Upper lobe of left lung (tissue), 6 donors: ENCODE measurements at regions not wholly inside any gene's neighbourhood (a gene's known extent, or its start where the extent isn't known, plus 50 kb on each side); places are given as distances from the start of the nearest gene placed in this dataset.

ENCODE experiments used
- ATAC-seq, 2 donors: fragments of 200-7000 bp; cut with Tn5 transposase; one replicate each; pipeline ENCODE4 v1.9.1; 2022; ENCODE audit warnings: mild to moderate bottlenecking in 2 of 2, moderate library complexity in 2 of 2; ENCODE audit not compliant: low FRiP score in 2 of 2
- DNase-seq, 2 donors: peaks; one replicate each; pipeline ENCODE4 v3.0.0-alpha.2; 2019 to 2020
- H3K27ac ChIP-seq, 4 donors: fragments of 200-600 bp; sonication (generic); one replicate each; pipeline ENCODE4 v1.5.1; 2016 to 2019
- H3K27me3 ChIP-seq, 4 donors: fragments of 200-600 bp; sonication (generic); one replicate each; pipeline ENCODE4 v1.5.1; 2017 to 2019
- H3K36me3 ChIP-seq, 4 donors: fragments of 200-600 bp; sonication (generic); one replicate each; pipeline ENCODE4 v1.5.1; 2016 to 2019
- H3K4me1 ChIP-seq, 4 donors: fragments of 200-600 bp; sonication (generic); one replicate each; pipeline ENCODE4 v1.5.1; 2018 to 2019
- H3K4me3 ChIP-seq, 4 donors: fragments of 200-600 bp; sonication (generic); one replicate each; pipeline ENCODE4 v1.5.1; 2017 to 2019; ENCODE audit warnings: mild to moderate bottlenecking in 2 of 4, moderate library complexity in 1 of 4
- H3K9me3 ChIP-seq, 4 donors: fragments of 200-600 bp; sonication (generic); one replicate each; pipeline ENCODE4 v1.5.1; 2018 to 2019
- EP300 ChIP-seq, 4 donors: sonication (generic); formaldehyde crosslinking; IDR thresholded peaks; one replicate each; pipeline ENCODE4 v1.5.1; 2017; ENCODE audit warnings: antibody characterized with exemption in 4 of 4, control low read depth in 2 of 4
- POLR2A ChIP-seq, 4 donors: fragments of 450-650 bp; IDR thresholded peaks; one replicate each; pipeline ENCODE4 v1.5.1; 2016 to 2017; ENCODE audit warnings: antibody characterized with exemption in 4 of 4, mild to moderate bottlenecking in 2 of 4
- POLR2AphosphoS5 ChIP-seq, 2 donors: sonication (generic); formaldehyde crosslinking; IDR thresholded peaks; one replicate each; pipeline ENCODE4 v1.5.1; 2017; ENCODE audit warnings: antibody characterized with exemption in 2 of 2
- WGBS, 2 donors: methylation state at CpG; one replicate each; pipeline ENCODE4 v1.1.5; 2017 to 2018; 5-methylcytosine and 5-hydroxymethylcytosine counted together
- TF ChIP-seq, protein P1 (sequence below), 6 experiments: fragments of 450-650 bp in 4 of 6; fragments of 200-600 bp in 2 of 6; sonication (generic) in 2 of 6; IDR thresholded peaks; one replicate each; pipeline ENCODE4 v1.5.1; 2016 to 2019; ENCODE audit warnings: antibody characterized with exemption in 6 of 6
- donor health status: DM: no; HTN: no; CAD: no; lungs with moderate emphysema.
- donor health status: DM: no; HTN: yes; CAD: no; lungs with severe emphysema.

DNA sequence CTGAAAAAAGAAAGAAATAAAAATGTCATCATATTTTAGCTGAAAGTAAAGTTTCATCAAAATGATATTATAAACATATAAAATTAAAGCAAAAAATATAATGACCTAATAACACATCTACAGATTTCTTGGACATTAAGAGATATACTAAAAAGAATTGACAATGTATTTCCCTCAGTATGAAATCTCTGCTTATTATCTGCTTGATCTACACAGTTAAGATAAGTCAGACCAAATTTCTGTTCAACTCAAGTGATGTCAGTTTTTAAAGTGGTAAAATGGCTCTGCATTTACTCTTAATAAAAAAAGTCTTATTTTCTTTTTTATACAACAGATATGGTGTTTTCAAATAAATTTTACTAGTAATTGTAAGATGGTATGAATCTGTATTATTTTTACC is 159.4 kb upstream of the SEMA3A start:
- Histone ChIP-seq H3K27ac (no peak overlapping the region), H3K36me3 (no peaks in the 10 kb centered on the region), H3K27me3 (no peaks in the 10 kb centered on the region), H3K4me1 (no peaks in the 10 kb centered on the region), H3K4me3 (no peak overlapping the region), H3K9me3 (peaks cover 0 to 4% (median 0%) of the 10 kb centered on the region in 4 donors)
- TF ChIP-seq EP300 (IDR thresholded peaks at IDR 0.05) (no peak), POLR2AphosphoS5 (IDR thresholded peaks at IDR 0.05) (no peak)
- no peak for ATAC-seq
- DNase-seq: no peak

DNA sequence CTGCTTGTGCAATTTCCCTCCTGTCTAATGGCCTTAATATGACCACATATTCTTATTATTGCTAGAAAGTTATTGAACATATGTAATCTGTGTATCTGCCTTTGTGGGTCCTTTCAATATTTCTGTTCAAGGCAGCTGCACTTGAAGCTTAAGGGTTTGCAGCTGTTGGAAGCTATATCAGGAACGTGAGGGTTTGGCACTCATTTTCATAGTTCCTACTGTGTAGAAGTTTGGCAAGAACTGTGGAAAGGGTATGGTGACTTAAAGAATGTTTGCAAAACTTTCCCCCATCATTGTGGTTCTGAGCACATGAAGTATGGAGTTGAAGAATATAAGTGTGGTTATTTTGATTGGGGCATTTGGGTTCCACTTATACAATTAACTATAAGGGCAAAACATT is 144.7 kb upstream of the SEMA3A start:
- no peak overlapping the region for H3K27ac ChIP-seq
- TF ChIP-seq POLR2AphosphoS5 (IDR thresholded peaks at IDR 0.05) (no peak), POLR2A (IDR thresholded peaks at IDR 0.05) (no peak), EP300 (IDR thresholded peaks at IDR 0.05) (no peak)
- TF ChIP-seq, protein P1, sequence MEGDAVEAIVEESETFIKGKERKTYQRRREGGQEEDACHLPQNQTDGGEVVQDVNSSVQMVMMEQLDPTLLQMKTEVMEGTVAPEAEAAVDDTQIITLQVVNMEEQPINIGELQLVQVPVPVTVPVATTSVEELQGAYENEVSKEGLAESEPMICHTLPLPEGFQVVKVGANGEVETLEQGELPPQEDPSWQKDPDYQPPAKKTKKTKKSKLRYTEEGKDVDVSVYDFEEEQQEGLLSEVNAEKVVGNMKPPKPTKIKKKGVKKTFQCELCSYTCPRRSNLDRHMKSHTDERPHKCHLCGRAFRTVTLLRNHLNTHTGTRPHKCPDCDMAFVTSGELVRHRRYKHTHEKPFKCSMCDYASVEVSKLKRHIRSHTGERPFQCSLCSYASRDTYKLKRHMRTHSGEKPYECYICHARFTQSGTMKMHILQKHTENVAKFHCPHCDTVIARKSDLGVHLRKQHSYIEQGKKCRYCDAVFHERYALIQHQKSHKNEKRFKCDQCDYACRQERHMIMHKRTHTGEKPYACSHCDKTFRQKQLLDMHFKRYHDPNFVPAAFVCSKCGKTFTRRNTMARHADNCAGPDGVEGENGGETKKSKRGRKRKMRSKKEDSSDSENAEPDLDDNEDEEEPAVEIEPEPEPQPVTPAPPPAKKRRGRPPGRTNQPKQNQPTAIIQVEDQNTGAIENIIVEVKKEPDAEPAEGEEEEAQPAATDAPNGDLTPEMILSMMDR (IDR thresholded peaks at IDR 0.05): no peak
- H3K36me3 ChIP-seq: no peaks in the 10 kb centered on the region
- H3K27me3 ChIP-seq: no peaks in the 10 kb centered on the region
- H3K4me3 ChIP-seq: no peak overlapping the region
- no peak for DNase-seq
- H3K4me1 ChIP-seq: no peaks in the 10 kb centered on the region
- ATAC-seq: no peak
- 31 to 37% methylated on average over 1 of the region's 1 CpG for WGBS, 2 donors
- H3K9me3 ChIP-seq: no peaks in the 10 kb centered on the region

DNA sequence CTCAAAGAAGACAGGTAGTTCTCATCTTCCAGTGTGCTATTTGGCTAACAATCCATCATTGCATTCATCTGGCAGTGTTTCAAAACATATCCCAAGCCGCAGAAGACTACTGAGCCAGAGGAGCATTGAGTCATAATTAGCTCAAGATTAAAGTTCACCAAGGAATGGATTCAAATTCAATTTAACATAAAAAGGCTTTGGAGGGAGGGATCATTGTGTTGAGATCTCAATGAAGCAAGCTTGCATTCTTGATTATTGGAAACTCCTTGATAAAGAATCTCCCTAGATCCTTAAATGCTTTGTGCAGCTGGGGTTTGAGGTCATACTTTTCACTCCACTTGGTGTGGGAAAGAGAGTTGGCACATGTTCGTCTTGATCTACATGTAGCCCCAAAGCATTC is 142.8 kb upstream of the SEMA3A start:
- DNase-seq (no peak), ATAC-seq (no peak)
- H3K4me1 ChIP-seq: no peaks in the 10 kb centered on the region
- 77 to 79% methylated on average over 2 of the region's 2 CpGs for WGBS, 2 donors
- no peak overlapping the region for H3K4me3 ChIP-seq
- no peaks in the 10 kb centered on the region for H3K27me3 ChIP-seq
- no peak overlapping the region for H3K27ac ChIP-seq
- no peaks in the 10 kb centered on the region for H3K36me3 ChIP-seq
- TF ChIP-seq EP300 (IDR thresholded peaks at IDR 0.05): no peak
- TF ChIP-seq POLR2AphosphoS5 (IDR thresholded peaks at IDR 0.05): no peak
- TF ChIP-seq, protein P1 (IDR thresholded peaks at IDR 0.05): no peak
- TF ChIP-seq POLR2A (IDR thresholded peaks at IDR 0.05): no peak
- no peaks in the 10 kb centered on the region for H3K9me3 ChIP-seq

DNA sequence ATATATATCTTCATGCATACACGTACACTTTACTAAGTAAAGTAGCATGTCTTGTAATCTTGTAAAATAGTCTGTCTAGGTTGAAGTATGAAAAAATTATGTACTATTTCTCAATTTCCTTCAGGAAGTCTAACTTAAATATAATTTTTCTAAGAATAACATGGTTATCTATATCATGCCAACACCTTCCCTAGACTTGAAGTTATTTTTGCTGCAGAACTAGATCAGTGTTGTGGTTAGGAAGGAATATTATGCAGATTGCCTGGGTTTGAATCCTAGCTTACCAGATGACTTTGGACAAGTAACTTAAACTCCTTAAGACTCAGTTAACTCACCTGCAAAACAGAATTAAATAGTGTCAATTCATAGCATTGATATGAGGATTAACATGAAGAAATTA is 142.2 kb upstream of the SEMA3A start:
- Histone ChIP-seq H3K4me3 (no peak overlapping the region), H3K27me3 (no peaks in the 10 kb centered on the region), H3K36me3 (no peaks in the 10 kb centered on the region), H3K9me3 (no peaks in the 10 kb centered on the region), H3K27ac (no peak overlapping the region), H3K4me1 (no peaks in the 10 kb centered on the region)
- TF ChIP-seq EP300 (IDR thresholded peaks at IDR 0.05): no peak
- TF ChIP-seq POLR2AphosphoS5 (IDR thresholded peaks at IDR 0.05): no peak
- TF ChIP-seq, protein P1 (IDR thresholded peaks at IDR 0.05): no peak
- no peak for TF ChIP-seq POLR2A (IDR thresholded peaks at IDR 0.05)
- no peak for DNase-seq
- no peak for ATAC-seq
- 65 to 91% methylated on average over 1 of the region's 1 CpG for WGBS, 2 donors

DNA sequence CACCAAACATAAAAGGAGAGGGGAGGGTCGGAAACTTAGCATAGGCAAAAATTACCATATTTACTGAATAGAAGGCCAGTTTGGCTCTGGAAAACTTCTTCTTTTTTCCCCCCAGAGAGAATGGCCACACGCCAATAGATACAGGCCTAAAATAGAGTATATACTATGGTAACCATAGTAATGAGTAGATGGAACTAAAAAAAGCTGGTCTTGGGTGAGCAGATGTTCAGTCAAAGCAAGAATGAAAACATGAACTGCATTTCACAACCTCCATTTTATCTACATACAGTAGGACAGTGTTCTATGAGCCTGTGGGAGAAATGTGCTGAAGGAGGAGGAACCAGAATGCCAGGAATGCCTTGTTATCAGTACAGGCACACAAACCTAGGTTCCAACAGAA is 141.7 kb upstream of the SEMA3A start:
- H3K27ac ChIP-seq: no peak overlapping the region
- peak in 1 of 2 donors; percentile 50 for ATAC-seq
- DNase-seq: no peak
- no peaks in the 10 kb centered on the region for H3K4me1 ChIP-seq
- no peaks in the 10 kb centered on the region for H3K27me3 ChIP-seq
- H3K36me3 ChIP-seq: no peaks in the 10 kb centered on the region
- TF ChIP-seq, protein P1 (IDR thresholded peaks at IDR 0.05): no peak
- no peaks in the 10 kb centered on the region for H3K9me3 ChIP-seq
- H3K4me3 ChIP-seq: no peak overlapping the region
- WGBS, 2 donors: 70% methylated on average over 2 of the region's 2 CpGs
